WTC11 (cell line): ENCODE measurements at regions not wholly inside any gene's neighbourhood (a gene's known extent, or its start where the extent isn't known, plus 50 kb on each side); places are given as distances from the start of the nearest gene placed in this dataset.

ENCODE experiments used
- ATAC-seq: fragments of 200-7000 bp; cut with Tn5 transposase; 2 replicates; pipeline ENCODE4 v1.10.0; 2021; ENCODE audit warnings: mild to moderate bottlenecking, moderate library complexity
- CTCF ChIA-PET: fragments of 300-600 bp; sonication (Branson Sonifier 250); formaldehyde crosslinking; loops from one replicate; lab custom pipeline; 2021; ENCODE audit warnings: antibody characterized with exemption; lab: Charles Lee
- POLR2A ChIA-PET: fragments of 350-600 bp; sonication (Branson Sonifier 250); formaldehyde crosslinking; loops from one replicate; lab custom pipeline; 2021; ENCODE audit warnings: antibody characterized with exemption; lab: Charles Lee
- DNase-seq: peaks from one replicate; pipeline ENCODE4 v3.0.0; 2021; ENCODE audit warnings: low spot score
- H3K27ac Mint-ChIP-seq: 2 replicates; pipeline ENCODE4 v1.8.0; 2021; ENCODE audit warnings: mixed read lengths
- H3K27me3 Mint-ChIP-seq: 2 replicates; pipeline ENCODE4 v1.8.0; 2021; ENCODE audit warnings: low read depth, mild to moderate bottlenecking, moderate library complexity, mixed read lengths
- H3K36me3 Mint-ChIP-seq: 2 replicates; pipeline ENCODE4 v1.8.0; 2021; ENCODE audit warnings: mixed read lengths
- H3K4me1 Mint-ChIP-seq: 2 replicates; pipeline ENCODE4 v1.8.0; 2022; ENCODE audit warnings: mixed read lengths
- H3K4me3 Mint-ChIP-seq: 2 replicates; pipeline ENCODE4 v1.8.0; 2021; ENCODE audit warnings: mild to moderate bottlenecking, moderate library complexity, mixed read lengths
- H3K9me3 Mint-ChIP-seq: 2 replicates; pipeline ENCODE4 v1.8.0; 2021; ENCODE audit warnings: mixed read lengths
- AR ChIP-seq: fragments of 250-450 bp; sonication (Bioruptor Pico); IDR thresholded peaks from 2 replicates; pipeline ENCODE4 v1.9.0; 2021; ENCODE audit warnings: mild to moderate bottlenecking
- ATF6 ChIP-seq: sonication (generic); formaldehyde crosslinking; IDR thresholded peaks from 2 replicates; pipeline ENCODE4 v1.8.1; 2023; ENCODE audit warnings: mild to moderate bottlenecking, missing genetic modification reagents
- ERG ChIP-seq: fragments of 250-450 bp; sonication (Bioruptor Pico); IDR thresholded peaks from 2 replicates; pipeline ENCODE4 v1.8.0; 2021; ENCODE audit warnings: mild to moderate bottlenecking
- ESRRA ChIP-seq: sonication (generic); formaldehyde crosslinking; IDR thresholded peaks from 2 replicates; pipeline ENCODE4 v1.8.1; 2022; ENCODE audit warnings: mild to moderate bottlenecking, missing genetic modification reagents, borderline replicate concordance
- FOXP4 ChIP-seq: sonication (generic); formaldehyde crosslinking; IDR thresholded peaks from 2 replicates; pipeline ENCODE4 v1.8.0; 2022; ENCODE audit warnings: mild to moderate bottlenecking, missing genetic modification reagents
- GABPB1 ChIP-seq: sonication (generic); formaldehyde crosslinking; IDR thresholded peaks from 2 replicates; pipeline ENCODE4 v1.8.1; 2023; ENCODE audit warnings: mild to moderate bottlenecking, missing genetic modification reagents
- GTF2I ChIP-seq: fragments of 250-450 bp; sonication (Bioruptor Pico); conservative IDR thresholded peaks from 2 replicates; pipeline ENCODE4 v1.4.0; 2021; ENCODE audit warnings: mild to moderate bottlenecking
- KAT7 ChIP-seq: sonication (generic); formaldehyde crosslinking; IDR thresholded peaks from 2 replicates; pipeline ENCODE4 v1.8.1; 2023; ENCODE audit warnings: missing genetic modification reagents, mild to moderate bottlenecking, borderline replicate concordance
- NFE2L1 ChIP-seq: sonication (generic); formaldehyde crosslinking; IDR thresholded peaks from 2 replicates; pipeline ENCODE4 v1.8.1; 2023; ENCODE audit warnings: missing genetic modification reagents
- NR1H2 ChIP-seq: sonication (generic); formaldehyde crosslinking; IDR thresholded peaks from 2 replicates; pipeline ENCODE4 v1.9.0; 2021; ENCODE audit warnings: mild to moderate bottlenecking, moderate library complexity, missing genetic modification reagents
- NR3C1 ChIP-seq: sonication (generic); formaldehyde crosslinking; conservative IDR thresholded peaks from 2 replicates; pipeline ENCODE4 v1.8.1; 2023; ENCODE audit warnings: low read depth, mild to moderate bottlenecking, missing genetic modification reagents
- OVOL2 ChIP-seq: fragments of 250-450 bp; sonication (Bioruptor Pico); IDR thresholded peaks from 2 replicates; pipeline ENCODE4 v1.9.0; 2021; ENCODE audit warnings: mild to moderate bottlenecking, borderline replicate concordance
- PREB ChIP-seq: sonication (generic); formaldehyde crosslinking; IDR thresholded peaks from 2 replicates; pipeline ENCODE4 v1.8.1; 2022; ENCODE audit warnings: mild to moderate bottlenecking, missing genetic modification reagents, moderate library complexity, borderline replicate concordance
- PRRX2 ChIP-seq: fragments of 250-450 bp; sonication (Bioruptor Pico); IDR thresholded peaks from 2 replicates; pipeline ENCODE4 v1.8.0; 2021; ENCODE audit warnings: mild to moderate bottlenecking
- STAT6 ChIP-seq: sonication (generic); formaldehyde crosslinking; conservative IDR thresholded peaks from 2 replicates; pipeline ENCODE4 v1.8.1; 2023; ENCODE audit warnings: mild to moderate bottlenecking, low read depth, missing genetic modification reagents, moderate library complexity
- TEAD1 ChIP-seq: sonication (generic); formaldehyde crosslinking; IDR thresholded peaks from 2 replicates; pipeline ENCODE4 v1.8.0; 2022; ENCODE audit warnings: mild to moderate bottlenecking, missing genetic modification reagents
- ZNF219 ChIP-seq: sonication (generic); formaldehyde crosslinking; IDR thresholded peaks from 2 replicates; pipeline ENCODE4 v1.8.0; 2023; ENCODE audit warnings: missing genetic modification reagents, mild to moderate bottlenecking, borderline replicate concordance
- ZNF416 ChIP-seq: fragments of 250-450 bp; sonication (Bioruptor Pico); IDR thresholded peaks from 2 replicates; pipeline ENCODE4 v1.9.0; 2021; ENCODE audit warnings: mild to moderate bottlenecking, inconsistent platforms
- ZNF532 ChIP-seq: fragments of 250-450 bp; sonication (Bioruptor Pico); IDR thresholded peaks from 2 replicates; pipeline ENCODE4 v1.9.0; 2021; ENCODE audit warnings: mild to moderate bottlenecking, borderline replicate concordance

GRCh38 chr3:84140631-84141030 lies 818.2 kb upstream of the CADM2 start (continued):
- no peak for TF ChIP-seq NR3C1 (CRISPR knock-in tag)
- no peak for TF ChIP-seq NR1H2 (CRISPR knock-in tag)
- no peak for TF ChIP-seq ESRRA (CRISPR knock-in tag)
- TF ChIP-seq STAT6 (CRISPR knock-in tag), result no peak
- no peak for TF ChIP-seq KAT7 (CRISPR knock-in tag)
- TF ChIP-seq ZNF219, result no peak
- no peak for TF ChIP-seq NFE2L1
- TF ChIP-seq, all 79 proteins: peak for 0

- H3K4me3 Mint-ChIP-seq, result no peak overlapping the region
- H3K4me1 Mint-ChIP-seq, result no peaks in the 10 kb centered on the region
- no peaks in the 10 kb centered on the region for H3K9me3 Mint-ChIP-seq
- H3K27me3 Mint-ChIP-seq, result no peaks in the 10 kb centered on the region
- CTCF ChIA-PET, result no interaction called here
- POLR2A ChIA-PET, result no interaction called here
- no peaks in the 10 kb centered on the region for H3K36me3 Mint-ChIP-seq
- ATAC-seq (no peak), DNase-seq (no peak)
- no peak overlapping the region for H3K27ac Mint-ChIP-seq
- TF ChIP-seq GABPB1, result no peak
- no peak for TF ChIP-seq ZNF532
- TF ChIP-seq ERG, result no peak
- no peak for TF ChIP-seq PRRX2 (CRISPR knock-in tag)
- no peak for TF ChIP-seq PREB (CRISPR knock-in tag)
- no peak for TF ChIP-seq ZNF416
- TF ChIP-seq NR1H2 (CRISPR knock-in tag), result no peak
- no peak for TF ChIP-seq OVOL2 (CRISPR knock-in tag)
- no peak for TF ChIP-seq GTF2I (CRISPR knock-in tag)
- TF ChIP-seq ATF6 (CRISPR knock-in tag), result no peak
- TF ChIP-seq TEAD1 (CRISPR knock-in tag), result no peak
- TF ChIP-seq FOXP4, result no peak
- TF ChIP-seq AR (CRISPR knock-in tag), result no peak
Measured at GRCh38 chr3:84141571-84141970, 817.2 kb upstream of the CADM2 start.
